ENCODE measurements at regions not wholly inside any gene's neighbourhood (a gene's known extent, or its start where the extent isn't known, plus 50 kb on each side); places are given as distances from the start of the nearest gene placed in this dataset.

DNA sequence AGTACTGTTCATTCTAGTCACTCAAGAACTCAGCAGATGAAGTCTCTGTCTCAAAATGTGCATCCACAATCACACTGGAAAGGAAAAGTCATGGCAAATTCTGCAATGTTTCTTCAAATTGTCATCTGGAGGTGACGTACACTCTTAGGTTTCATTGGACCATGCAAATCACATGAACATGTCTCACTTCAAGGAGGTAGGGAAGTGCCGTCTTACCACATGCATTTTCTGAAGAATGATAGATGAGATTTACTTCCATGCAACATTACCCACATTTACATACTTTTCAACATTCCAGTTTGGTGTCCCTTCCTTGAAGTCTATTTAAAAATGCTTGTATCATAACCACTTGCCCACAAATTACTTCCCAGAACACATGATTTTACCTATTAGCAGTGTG lies 107.9 kb upstream of the SATB1 start:
- TF ChIP-seq, protein P1, sequence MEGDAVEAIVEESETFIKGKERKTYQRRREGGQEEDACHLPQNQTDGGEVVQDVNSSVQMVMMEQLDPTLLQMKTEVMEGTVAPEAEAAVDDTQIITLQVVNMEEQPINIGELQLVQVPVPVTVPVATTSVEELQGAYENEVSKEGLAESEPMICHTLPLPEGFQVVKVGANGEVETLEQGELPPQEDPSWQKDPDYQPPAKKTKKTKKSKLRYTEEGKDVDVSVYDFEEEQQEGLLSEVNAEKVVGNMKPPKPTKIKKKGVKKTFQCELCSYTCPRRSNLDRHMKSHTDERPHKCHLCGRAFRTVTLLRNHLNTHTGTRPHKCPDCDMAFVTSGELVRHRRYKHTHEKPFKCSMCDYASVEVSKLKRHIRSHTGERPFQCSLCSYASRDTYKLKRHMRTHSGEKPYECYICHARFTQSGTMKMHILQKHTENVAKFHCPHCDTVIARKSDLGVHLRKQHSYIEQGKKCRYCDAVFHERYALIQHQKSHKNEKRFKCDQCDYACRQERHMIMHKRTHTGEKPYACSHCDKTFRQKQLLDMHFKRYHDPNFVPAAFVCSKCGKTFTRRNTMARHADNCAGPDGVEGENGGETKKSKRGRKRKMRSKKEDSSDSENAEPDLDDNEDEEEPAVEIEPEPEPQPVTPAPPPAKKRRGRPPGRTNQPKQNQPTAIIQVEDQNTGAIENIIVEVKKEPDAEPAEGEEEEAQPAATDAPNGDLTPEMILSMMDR (IDR thresholded peaks at IDR 0.05; ENCODE audit: borderline replicate concordance, extremely low read depth, low read length, poor library complexity, severe bottlenecking): no peak
- no peak for TF ChIP-seq EZH2 (IDR thresholded peaks at IDR 0.05; ENCODE audit: borderline replicate concordance, low read depth, low read length, severe bottlenecking)
- Histone ChIP-seq H3K9me3 (ENCODE audit: insufficient read depth, low read length, severe bottlenecking) (no peaks in the 10 kb centered on the region), H3K4me2 (ENCODE audit: insufficient read depth, low read length) (no peak overlapping the region), H4K20me1 (ENCODE audit: insufficient read depth, low read length) (no peaks in the 10 kb centered on the region), H3K4me3 (ENCODE audit: low read depth in 1 of 2, low read length in 2 of 2) (no peak overlapping the region), H2AFZ (ENCODE audit: low read depth, low read length) (no peak overlapping the region), H3K79me2 (ENCODE audit: insufficient read depth, low read length) (no peaks in the 10 kb centered on the region), H3K36me3 (ENCODE audit: insufficient read depth, low read length) (no peaks in the 10 kb centered on the region), H3K9ac (ENCODE audit: low read depth, low read length) (no peak overlapping the region), H3K27me3 (ENCODE audit: insufficient read depth, low read length, poor library complexity) (no peaks in the 10 kb centered on the region), H3K27ac (ENCODE audit: low read length) (no peak overlapping the region), H3K4me1 (ENCODE audit: insufficient read depth, low read length) (no peaks in the 10 kb centered on the region)
- ATAC-seq (ENCODE audit: insufficient read depth, low read depth) (no peak), DNase-seq (no peak)

DNA sequence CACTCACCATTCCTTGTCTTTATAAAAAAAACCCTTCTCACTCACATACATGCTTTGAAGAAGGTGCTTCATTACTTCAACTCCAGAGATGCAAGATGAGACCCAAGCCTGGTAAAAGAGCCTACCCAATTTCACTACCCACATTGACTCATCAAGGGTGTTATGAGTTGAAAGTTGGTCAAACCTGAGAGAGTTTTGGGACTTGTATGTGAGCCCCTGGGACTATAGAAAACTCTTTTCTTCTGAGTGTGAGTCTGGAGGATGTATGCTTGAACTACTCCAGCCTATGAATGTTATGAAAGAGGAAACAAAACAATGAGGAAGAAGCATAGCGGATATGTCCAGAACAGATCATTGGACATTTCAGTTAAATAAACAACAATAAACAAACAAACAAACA lies 106.5 kb upstream of the SATB1 start:
- ATAC-seq (ENCODE audit: insufficient read depth, low read depth) (no peak), DNase-seq (no peak)
- H3K4me3 ChIP-seq (ENCODE audit: low read depth in 1 of 2, low read length in 2 of 2): no peak overlapping the region
- H4K20me1 ChIP-seq (ENCODE audit: insufficient read depth, low read length): no peaks in the 10 kb centered on the region
- no peak overlapping the region for H3K27ac ChIP-seq (ENCODE audit: low read length)
- no peaks in the 10 kb centered on the region for H3K36me3 ChIP-seq (ENCODE audit: insufficient read depth, low read length)
- no peak overlapping the region for H3K9ac ChIP-seq (ENCODE audit: low read depth, low read length)
- H3K9me3 ChIP-seq (ENCODE audit: insufficient read depth, low read length, severe bottlenecking): no peaks in the 10 kb centered on the region
- H3K4me2 ChIP-seq (ENCODE audit: insufficient read depth, low read length): no peak overlapping the region
- no peak overlapping the region for H2AFZ ChIP-seq (ENCODE audit: low read depth, low read length)
- TF ChIP-seq, protein P1 (IDR thresholded peaks at IDR 0.05; ENCODE audit: borderline replicate concordance, extremely low read depth, low read length, poor library complexity, severe bottlenecking): no peak
- TF ChIP-seq EZH2 (IDR thresholded peaks at IDR 0.05; ENCODE audit: borderline replicate concordance, low read depth, low read length, severe bottlenecking): no peak
- H3K27me3 ChIP-seq (ENCODE audit: insufficient read depth, low read length, poor library complexity): no peaks in the 10 kb centered on the region
- H3K79me2 ChIP-seq (ENCODE audit: insufficient read depth, low read length): no peaks in the 10 kb centered on the region
- H3K4me1 ChIP-seq (ENCODE audit: insufficient read depth, low read length): no peaks in the 10 kb centered on the region

DNA sequence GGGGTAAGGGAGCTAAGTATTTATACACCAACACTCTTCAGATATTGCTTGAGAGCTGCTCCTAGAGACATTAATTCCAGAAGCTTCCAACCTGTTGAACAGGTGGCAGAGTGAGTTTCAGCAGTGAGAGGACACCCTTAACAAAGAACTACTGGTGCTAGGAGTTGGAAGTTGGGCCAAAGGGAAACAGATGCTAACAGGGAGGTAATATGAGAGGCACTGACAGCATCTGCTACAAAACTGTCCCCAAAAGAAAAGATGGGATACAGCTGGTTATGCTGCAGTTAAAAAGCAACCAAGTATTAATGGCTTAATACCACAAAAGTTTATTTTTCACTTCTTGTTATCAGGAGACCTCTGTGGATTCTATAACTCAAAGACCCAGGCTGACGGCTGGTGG lies 104.5 kb upstream of the SATB1 start:
- H3K9ac ChIP-seq (ENCODE audit: low read depth, low read length): no peak overlapping the region
- no peaks in the 10 kb centered on the region for H3K79me2 ChIP-seq (ENCODE audit: insufficient read depth, low read length)
- TF ChIP-seq EZH2 (IDR thresholded peaks at IDR 0.05; ENCODE audit: borderline replicate concordance, low read depth, low read length, severe bottlenecking): no peak
- TF ChIP-seq, protein P1 (IDR thresholded peaks at IDR 0.05; ENCODE audit: borderline replicate concordance, extremely low read depth, low read length, poor library complexity, severe bottlenecking): no peak
- no peak for DNase-seq
- H3K4me2 ChIP-seq (ENCODE audit: insufficient read depth, low read length): no peak overlapping the region
- ATAC-seq (ENCODE audit: insufficient read depth, low read depth): no peak
- H3K27ac ChIP-seq (ENCODE audit: low read length): no peak overlapping the region
- H2AFZ ChIP-seq (ENCODE audit: low read depth, low read length): no peak overlapping the region
- H4K20me1 ChIP-seq (ENCODE audit: insufficient read depth, low read length): no peaks in the 10 kb centered on the region
- peaks cover 9% of the 10 kb centered on the region for H3K9me3 ChIP-seq (ENCODE audit: insufficient read depth, low read length, severe bottlenecking)
- no peak overlapping the region for H3K4me3 ChIP-seq (ENCODE audit: low read depth in 1 of 2, low read length in 2 of 2)
- no peaks in the 10 kb centered on the region for H3K36me3 ChIP-seq (ENCODE audit: insufficient read depth, low read length)
- H3K27me3 ChIP-seq (ENCODE audit: insufficient read depth, low read length, poor library complexity): no peaks in the 10 kb centered on the region
- no peaks in the 10 kb centered on the region for H3K4me1 ChIP-seq (ENCODE audit: insufficient read depth, low read length)

DNA sequence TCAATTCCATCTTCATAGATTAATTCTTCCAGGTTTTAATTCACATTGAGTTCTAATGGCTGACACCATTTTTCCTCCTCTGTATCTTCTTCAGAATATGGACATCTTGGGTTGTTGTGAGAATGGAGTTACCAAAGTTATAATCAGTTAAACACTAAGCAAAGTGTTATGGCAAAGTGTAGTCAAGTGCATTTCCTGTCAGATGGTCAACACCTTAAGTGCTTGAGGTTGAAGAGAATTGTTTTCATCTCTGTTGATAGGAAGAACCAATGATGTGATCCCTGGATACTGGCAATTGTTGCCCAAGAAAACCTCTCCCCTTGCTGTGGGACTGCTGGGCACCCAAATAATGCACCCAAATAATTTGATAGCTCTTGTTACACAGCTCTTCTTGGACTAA lies 102.6 kb upstream of the SATB1 start:
- Histone ChIP-seq H3K4me2 (ENCODE audit: insufficient read depth, low read length) (no peak overlapping the region), H4K20me1 (ENCODE audit: insufficient read depth, low read length) (no peaks in the 10 kb centered on the region), H2AFZ (ENCODE audit: low read depth, low read length) (no peak overlapping the region), H3K9ac (ENCODE audit: low read depth, low read length) (no peak overlapping the region), H3K9me3 (ENCODE audit: insufficient read depth, low read length, severe bottlenecking) (peaks cover 9% of the 10 kb centered on the region), H3K36me3 (ENCODE audit: insufficient read depth, low read length) (no peaks in the 10 kb centered on the region), H3K79me2 (ENCODE audit: insufficient read depth, low read length) (no peaks in the 10 kb centered on the region), H3K4me3 (ENCODE audit: low read depth in 1 of 2, low read length in 2 of 2) (no peak overlapping the region), H3K4me1 (ENCODE audit: insufficient read depth, low read length) (no peaks in the 10 kb centered on the region), H3K27me3 (ENCODE audit: insufficient read depth, low read length, poor library complexity) (no peaks in the 10 kb centered on the region), H3K27ac (ENCODE audit: low read length) (no peak overlapping the region)
- TF ChIP-seq, protein P1 (IDR thresholded peaks at IDR 0.05; ENCODE audit: borderline replicate concordance, extremely low read depth, low read length, poor library complexity, severe bottlenecking): no peak
- no peak for TF ChIP-seq EZH2 (IDR thresholded peaks at IDR 0.05; ENCODE audit: borderline replicate concordance, low read depth, low read length, severe bottlenecking)
- peak; percentile 53; the same call in 2 of the 3 replicates for ATAC-seq (ENCODE audit: insufficient read depth, low read depth)
- DNase-seq: no peak

Measured in DND-41 (cell line).